H1 (cell line): ENCODE measurements at regions not wholly inside any gene's neighbourhood (a gene's known extent, or its start where the extent isn't known, plus 50 kb on each side); places are given as distances from the start of the nearest gene placed in this dataset.

ENCODE experiments used
- CTCF ChIA-PET: fragments of 300-600 bp; sonication (Branson Sonifier 250); formaldehyde crosslinking; loops from one replicate; lab custom pipeline; 2021; ENCODE audit not compliant: partially characterized antibody; lab: Charles Lee
- POLR2A ChIA-PET: fragments of 300-600 bp; sonication (Branson Sonifier 250); formaldehyde crosslinking; loops from one replicate; lab custom pipeline; 2021; ENCODE audit warnings: inconsistent platforms; ENCODE audit not compliant: partially characterized antibody; lab: Charles Lee
- DNase-seq, 2 experiments: peaks; one replicate each; pipeline versions ENCODE4 v3.0.0 to v3.0.0-alpha.2; 2010 to 2022; ENCODE audit warnings: low spot score in 2 of 2, low read depth in 1 of 2, mixed read lengths in 1 of 2
- FAIRE-seq: peaks from 2 replicates; lab custom pipeline; 2011; peaks lifted over from hg19 to GRCh38; lab: Jason Lieb, UNC
- H2AFZ ChIP-seq: 2 replicates; pipeline ENCODE4 v1.8.1; 2012; ENCODE audit warnings: low read length, inconsistent platforms
- H2AK5ac ChIP-seq: 2 replicates; pipeline ENCODE4 v1.6.1; 2013; ENCODE audit warnings: low read depth, low read length
- H2BK120ac ChIP-seq: replicated peaks from 2 replicates; pipeline ENCODE3; 2013; ENCODE audit warnings: low read depth, low read length, inconsistent platforms
- H2BK12ac ChIP-seq: 2 replicates; pipeline ENCODE4 v1.6.1; 2013; ENCODE audit warnings: low read depth, low read length
- H2BK15ac ChIP-seq: 2 replicates; pipeline ENCODE4 v1.6.1; 2013; ENCODE audit warnings: low read length
- H2BK20ac ChIP-seq: 2 replicates; pipeline ENCODE4 v1.6.1; 2013; ENCODE audit warnings: low read length
- H2BK5ac ChIP-seq: 2 replicates; pipeline ENCODE4 v1.6.1; 2013; ENCODE audit warnings: low read depth, low read length
- H3K14ac ChIP-seq: 2 replicates; pipeline ENCODE4 v1.6.1; 2013; ENCODE audit warnings: inconsistent platforms; ENCODE audit not compliant: insufficient read length
- H3K18ac ChIP-seq: 2 replicates; pipeline ENCODE4 v1.6.1; 2013; ENCODE audit warnings: low read length; ENCODE audit errors: extremely low read depth
- H3K23ac ChIP-seq: 2 replicates; pipeline ENCODE4 v1.6.1; 2013; ENCODE audit warnings: inconsistent platforms; ENCODE audit not compliant: insufficient read length
- H3K23me2 ChIP-seq: 2 replicates; pipeline ENCODE4 v1.6.1; 2013; ENCODE audit warnings: low read depth, low read length
- H3K27ac ChIP-seq: 2 replicates; pipeline ENCODE4 v1.6.1; 2011; ENCODE audit warnings: low read depth, low read length, inconsistent platforms
- H3K27me3 ChIP-seq, 4 experiments: replicated peaks in 1 of 4; 1 replicate in 1 of 4; 2 replicates in 3 of 4; pipeline versions ENCODE4 v1.6.1 to v1.8.1; 2011 to 2013; ENCODE audit warnings: low read length in 3 of 4, mild to moderate bottlenecking in 3 of 4, inconsistent platforms in 2 of 4, mixed read lengths in 2 of 4, moderate library complexity in 1 of 4; ENCODE audit not compliant: control insufficient read depth in 3 of 4, insufficient read depth in 3 of 4; ENCODE audit errors: extremely low read depth in 1 of 4
- H3K36me3 ChIP-seq, 4 experiments: 2 replicates each; pipeline versions ENCODE4 v1.6.1 to v1.8.1; 2011 to 2013; ENCODE audit warnings: mild to moderate bottlenecking in 4 of 4, low read length in 3 of 4, moderate library complexity in 2 of 4, control low read depth in 1 of 4, inconsistent platforms in 1 of 4; ENCODE audit not compliant: insufficient read depth in 4 of 4, control insufficient read depth in 2 of 4
- H3K4ac ChIP-seq: replicated peaks from 2 replicates; pipeline ENCODE3; 2013; ENCODE audit warnings: low read length, low read depth, mixed read lengths, inconsistent platforms; ENCODE audit not compliant: insufficient read length
- H3K4me1 ChIP-seq, 4 experiments: replicated peaks in 1 of 4; 1 replicate in 1 of 4; 2 replicates in 3 of 4; pipeline versions ENCODE4 v1.6.1 to v1.8.1; 2011 to 2013; ENCODE audit warnings: low read length in 3 of 4, inconsistent platforms in 2 of 4, mixed read lengths in 1 of 4; ENCODE audit not compliant: insufficient read depth in 4 of 4, control insufficient read depth in 3 of 4
- H3K4me2 ChIP-seq, 2 experiments: 2 replicates each; pipeline versions ENCODE4 v1.6.1 to v1.8.1; 2011 to 2013; ENCODE audit warnings: low read depth in 2 of 2, low read length in 2 of 2, control low read depth in 1 of 2, inconsistent platforms in 1 of 2, mild to moderate bottlenecking in 1 of 2; ENCODE audit not compliant: insufficient read depth in 1 of 2
- H3K4me3 ChIP-seq, 4 experiments: fragments of 200-600, 300-600 bp in 1 of 4; sonication (generic), shearing (Covaris generic), sonication (Bioruptor Twin) in 1 of 4; 2 replicates each; pipeline versions ENCODE4 v1.5.1 to v1.8.1; 2011 to 2016; ENCODE audit warnings: low read length in 4 of 4, low read depth in 3 of 4, control low read depth in 2 of 4, inconsistent platforms in 2 of 4, mild to moderate bottlenecking in 2 of 4, mixed read lengths in 1 of 4, moderate library complexity in 1 of 4; ENCODE audit not compliant: insufficient read depth in 2 of 4; ENCODE audit errors: extremely low read depth in 1 of 4
- H3K56ac ChIP-seq: replicated peaks from 2 replicates; pipeline ENCODE3; 2013; ENCODE audit warnings: low read depth, mild to moderate bottlenecking, mixed read lengths, low read length, inconsistent platforms; ENCODE audit not compliant: insufficient read length
- H3K79me1 ChIP-seq: 2 replicates; pipeline ENCODE4 v1.6.1; 2013; ENCODE audit warnings: low read depth, low read length, control low read depth
- H3K79me2 ChIP-seq, 2 experiments: 2 replicates each; pipeline versions ENCODE4 v1.6.1 to v1.8.1; 2012 to 2013; ENCODE audit warnings: low read length in 2 of 2, mild to moderate bottlenecking in 2 of 2, inconsistent platforms in 1 of 2; ENCODE audit not compliant: insufficient read depth in 2 of 2, control insufficient read depth in 1 of 2
- H3K9ac ChIP-seq, 4 experiments: replicated peaks in 1 of 4; 1 replicate in 1 of 4; 2 replicates in 3 of 4; pipeline versions ENCODE4 v1.6.1 to v1.8.1; 2011 to 2013; ENCODE audit warnings: low read depth in 3 of 4, low read length in 3 of 4, control low read depth in 2 of 4, mild to moderate bottlenecking in 2 of 4, moderate library complexity in 2 of 4, inconsistent platforms in 1 of 4; ENCODE audit errors: extremely low read depth in 1 of 4
- H3K9me3 ChIP-seq, 2 experiments: 2 replicates each; pipeline versions ENCODE4 v1.6.1 to v1.8.1; 2012 to 2013; ENCODE audit warnings: mild to moderate bottlenecking in 2 of 2, moderate library complexity in 2 of 2, control low read depth in 1 of 2, inconsistent platforms in 1 of 2, low read depth in 1 of 2, low read length in 1 of 2, mixed read lengths in 1 of 2; ENCODE audit not compliant: insufficient read depth in 2 of 2
- H4K20me1 ChIP-seq, 2 experiments: replicated peaks in 1 of 2; 2 replicates each; pipeline versions ENCODE3 to v1.8.1; 2011 to 2013; ENCODE audit warnings: inconsistent platforms in 2 of 2, low read length in 2 of 2, mild to moderate bottlenecking in 1 of 2; ENCODE audit not compliant: insufficient read depth in 2 of 2, control insufficient read depth in 1 of 2
- H4K5ac ChIP-seq: 2 replicates; pipeline ENCODE4 v1.6.1; 2013; ENCODE audit warnings: low read length, low read depth, mixed read lengths, inconsistent platforms; ENCODE audit not compliant: insufficient read length
- H4K8ac ChIP-seq: 2 replicates; pipeline ENCODE4 v1.8.0; 2013; ENCODE audit warnings: mild to moderate bottlenecking, moderate library complexity, low read length, inconsistent platforms; ENCODE audit not compliant: insufficient read depth; ENCODE audit errors: extremely low read depth
- H4K91ac ChIP-seq: replicated peaks from 2 replicates; pipeline ENCODE3; 2013; ENCODE audit warnings: low read length, mixed read lengths, inconsistent platforms; ENCODE audit not compliant: insufficient read length
- CHD2 ChIP-seq: IDR thresholded peaks from 2 replicates; pipeline ENCODE4 v1.6.1; 2012; ENCODE audit warnings: low read length, improper control_type of control experiment
- CTBP2 ChIP-seq: IDR thresholded peaks from 2 replicates; pipeline ENCODE4 v1.7.0; 2011; ENCODE audit warnings: borderline replicate concordance, mild to moderate bottlenecking, moderate library complexity, mixed read lengths, low read length; ENCODE audit not compliant: insufficient read depth, insufficient read length
- KDM4A ChIP-seq: IDR thresholded peaks from one replicate; pipeline ENCODE4 v1.7.1; 2012; ENCODE audit warnings: low read depth, mild to moderate bottlenecking, moderate library complexity, low read length, inconsistent platforms; ENCODE audit not compliant: severe bottlenecking
- SAP30 ChIP-seq: fragments of 300-600 bp; sonication (generic); IDR thresholded peaks from 2 replicates; pipeline ENCODE4 v1.7.1; 2012; ENCODE audit warnings: low read length, moderate library complexity, mild to moderate bottlenecking, inconsistent platforms; ENCODE audit not compliant: insufficient read depth, insufficient replicate concordance
- TEAD4 ChIP-seq: IDR thresholded peaks from 2 replicates; pipeline ENCODE4 v1.6.1; 2012; ENCODE audit warnings: low read depth, low read length, inconsistent platforms, mixed read lengths
- YY1 ChIP-seq: IDR thresholded peaks from 2 replicates; pipeline ENCODE4 v1.6.1; 2011; ENCODE audit warnings: low read depth, mild to moderate bottlenecking, low read length
- WGBS, 2 experiments: shearing (Covaris generic) in 1 of 2; methylation state at CpG; one replicate each; pipeline versions ENCODE4 v1.1.6 to v1.1.7; 2013 to 2015; ENCODE audit warnings: low lambda C conversion rate in 2 of 2, mixed read lengths in 2 of 2, inconsistent platforms in 1 of 2, low coverage in 1 of 2, missing lambda C conversion rate in 1 of 2; ENCODE audit not compliant: insufficient replicate concordance in 2 of 2, insufficient coverage in 1 of 2, insufficient read length in 1 of 2; ENCODE audit errors: extremely low coverage in 1 of 2, missing lambda C conversion rate in 1 of 2; 5-methylcytosine and 5-hydroxymethylcytosine counted together
- TF ChIP-seq, protein P1 (sequence below): IDR thresholded peaks from 2 replicates; pipeline ENCODE4 v1.6.1; 2012; ENCODE audit warnings: low read length, inconsistent platforms
- TF ChIP-seq, protein P2 (sequence below): IDR thresholded peaks from 2 replicates; pipeline ENCODE4 v1.6.1; 2012; ENCODE audit warnings: inconsistent platforms
- TF ChIP-seq, protein P3 (sequence below): IDR thresholded peaks from 2 replicates; pipeline ENCODE4 v1.6.1; 2011; ENCODE audit warnings: low read length, improper control_type of control experiment

DNA sequence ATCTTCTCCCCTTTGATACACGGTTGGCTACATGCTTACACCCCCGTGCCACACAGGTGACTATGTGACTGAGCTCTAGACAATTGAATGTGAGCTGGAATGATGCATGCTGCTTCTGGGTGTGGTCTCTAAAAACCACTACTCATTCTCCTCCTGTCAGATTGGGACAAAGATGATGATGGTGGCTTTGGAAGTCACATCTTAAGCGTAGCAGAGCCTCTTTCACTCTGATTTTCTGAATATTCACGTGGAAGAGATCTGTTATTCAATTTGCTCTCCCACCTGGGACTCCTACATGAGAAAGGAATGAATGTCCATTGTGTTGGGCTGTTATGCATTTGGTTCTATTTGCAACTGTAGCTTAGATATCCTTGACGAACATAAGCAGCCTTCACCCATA is 763.6 kb upstream of the EEF2KMT start:
- no peak overlapping the region for H2AFZ ChIP-seq
- DNase-seq (no peak), FAIRE-seq (no peak)
- no peak overlapping the region for H4K5ac ChIP-seq
- H3K27ac ChIP-seq: no peak overlapping the region
- H3K79me1 ChIP-seq: no peaks in the 10 kb centered on the region
- no peak overlapping the region for H4K8ac ChIP-seq
- H3K23ac ChIP-seq: no peak overlapping the region
- ChIA-PET CTCF (no interaction called here), POLR2A (no interaction called here)
- WGBS, 2 experiments: 71% methylated on average over 5 of the region's 5 CpGs; no CpG with 5 or more reads in 1 of the 2 experiments
- H3K18ac ChIP-seq: no peak overlapping the region
- no peaks in the 10 kb centered on the region for H3K23me2 ChIP-seq
- H3K9me3 ChIP-seq: no peaks in the 10 kb centered on the region
- no peak overlapping the region for H4K91ac ChIP-seq
- no peak overlapping the region for H3K56ac ChIP-seq
- no peak overlapping the region for H2BK12ac ChIP-seq
- TF ChIP-seq KDM4A (no peak), CHD2 (no peak), CTBP2 (no peak), YY1 (no peak), SAP30 (no peak), TEAD4 (no peak)
- TF ChIP-seq, protein P1, sequence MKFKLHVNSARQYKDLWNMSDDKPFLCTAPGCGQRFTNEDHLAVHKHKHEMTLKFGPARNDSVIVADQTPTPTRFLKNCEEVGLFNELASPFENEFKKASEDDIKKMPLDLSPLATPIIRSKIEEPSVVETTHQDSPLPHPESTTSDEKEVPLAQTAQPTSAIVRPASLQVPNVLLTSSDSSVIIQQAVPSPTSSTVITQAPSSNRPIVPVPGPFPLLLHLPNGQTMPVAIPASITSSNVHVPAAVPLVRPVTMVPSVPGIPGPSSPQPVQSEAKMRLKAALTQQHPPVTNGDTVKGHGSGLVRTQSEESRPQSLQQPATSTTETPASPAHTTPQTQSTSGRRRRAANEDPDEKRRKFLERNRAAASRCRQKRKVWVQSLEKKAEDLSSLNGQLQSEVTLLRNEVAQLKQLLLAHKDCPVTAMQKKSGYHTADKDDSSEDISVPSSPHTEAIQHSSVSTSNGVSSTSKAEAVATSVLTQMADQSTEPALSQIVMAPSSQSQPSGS: no peak
- TF ChIP-seq, protein P2, sequence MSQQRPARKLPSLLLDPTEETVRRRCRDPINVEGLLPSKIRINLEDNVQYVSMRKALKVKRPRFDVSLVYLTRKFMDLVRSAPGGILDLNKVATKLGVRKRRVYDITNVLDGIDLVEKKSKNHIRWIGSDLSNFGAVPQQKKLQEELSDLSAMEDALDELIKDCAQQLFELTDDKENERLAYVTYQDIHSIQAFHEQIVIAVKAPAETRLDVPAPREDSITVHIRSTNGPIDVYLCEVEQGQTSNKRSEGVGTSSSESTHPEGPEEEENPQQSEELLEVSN: no peak
- TF ChIP-seq, protein P3, sequence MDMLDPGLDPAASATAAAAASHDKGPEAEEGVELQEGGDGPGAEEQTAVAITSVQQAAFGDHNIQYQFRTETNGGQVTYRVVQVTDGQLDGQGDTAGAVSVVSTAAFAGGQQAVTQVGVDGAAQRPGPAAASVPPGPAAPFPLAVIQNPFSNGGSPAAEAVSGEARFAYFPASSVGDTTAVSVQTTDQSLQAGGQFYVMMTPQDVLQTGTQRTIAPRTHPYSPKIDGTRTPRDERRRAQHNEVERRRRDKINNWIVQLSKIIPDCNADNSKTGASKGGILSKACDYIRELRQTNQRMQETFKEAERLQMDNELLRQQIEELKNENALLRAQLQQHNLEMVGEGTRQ: no peak
- H2BK15ac ChIP-seq: no peak overlapping the region
- no peak overlapping the region for H3K4me3 ChIP-seq
- no peak overlapping the region for H2AK5ac ChIP-seq
- H2BK120ac ChIP-seq: no peak overlapping the region
- H3K9ac ChIP-seq: no peak overlapping the region
- H2BK20ac ChIP-seq: no peak overlapping the region
- no peaks in the 10 kb centered on the region for H3K36me3 ChIP-seq
- no peak overlapping the region for H2BK5ac ChIP-seq
- no peak overlapping the region for H3K4me2 ChIP-seq
- no peaks in the 10 kb centered on the region; a peak in 1 of 7 replicates for H3K27me3 ChIP-seq
- H4K20me1 ChIP-seq: no peaks in the 10 kb centered on the region
- H3K14ac ChIP-seq: no peak overlapping the region
- no peaks in the 10 kb centered on the region for H3K79me2 ChIP-seq
- H3K4me1 ChIP-seq: peaks cover 0 to 12% (median 7%) of the 10 kb centered on the region in 4 experiments; a peak in 3 of 7 replicates
- H3K4ac ChIP-seq: no peak overlapping the region
